ENCODE measurements at regions not wholly inside any gene's neighbourhood (a gene's known extent, or its start where the extent isn't known, plus 50 kb on each side); places are given as distances from the start of the nearest gene placed in this dataset.

DNA sequence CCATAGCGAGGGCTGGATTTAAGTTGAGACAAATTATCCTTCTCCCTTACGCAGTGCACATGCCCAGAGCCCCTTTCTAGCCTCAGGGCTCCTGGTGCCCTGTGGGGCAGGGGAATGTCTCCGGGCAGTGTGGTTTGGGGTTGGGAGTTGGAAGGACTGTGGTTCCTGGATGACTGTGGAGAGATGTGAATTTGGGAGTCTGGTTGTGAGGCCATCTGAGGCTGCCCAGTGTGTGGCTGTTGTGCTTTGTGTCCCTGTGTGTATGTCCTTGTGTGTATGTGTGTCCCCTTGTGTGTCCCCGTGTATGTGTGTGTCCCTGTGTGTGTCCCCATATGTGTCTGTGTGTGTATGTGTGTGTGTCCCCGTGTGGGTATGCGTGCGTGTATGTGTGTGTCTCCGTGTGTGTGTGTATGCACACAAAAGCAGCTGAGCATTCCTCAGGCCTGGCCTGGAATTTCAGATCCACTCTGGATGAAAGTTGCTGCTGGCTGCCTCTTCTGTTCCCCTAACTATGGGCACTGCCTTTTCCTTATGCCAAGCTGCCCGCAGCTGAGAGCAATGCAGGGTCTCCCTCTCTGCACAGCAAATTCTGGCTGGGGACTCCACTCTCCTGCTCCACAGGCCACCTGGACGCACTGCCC lies 65.4 kb downstream of the UBIAD1 start:
- H4K20me1 ChIP-seq (ENCODE audit: control insufficient read depth, extremely low read depth, insufficient read depth, low read length): no peaks in the 10 kb centered on the region
- H3K9me1 ChIP-seq (ENCODE audit: control insufficient read depth, extremely low read depth, insufficient read depth, low read length): no peaks in the 10 kb centered on the region
- TF ChIP-seq, protein P1, sequence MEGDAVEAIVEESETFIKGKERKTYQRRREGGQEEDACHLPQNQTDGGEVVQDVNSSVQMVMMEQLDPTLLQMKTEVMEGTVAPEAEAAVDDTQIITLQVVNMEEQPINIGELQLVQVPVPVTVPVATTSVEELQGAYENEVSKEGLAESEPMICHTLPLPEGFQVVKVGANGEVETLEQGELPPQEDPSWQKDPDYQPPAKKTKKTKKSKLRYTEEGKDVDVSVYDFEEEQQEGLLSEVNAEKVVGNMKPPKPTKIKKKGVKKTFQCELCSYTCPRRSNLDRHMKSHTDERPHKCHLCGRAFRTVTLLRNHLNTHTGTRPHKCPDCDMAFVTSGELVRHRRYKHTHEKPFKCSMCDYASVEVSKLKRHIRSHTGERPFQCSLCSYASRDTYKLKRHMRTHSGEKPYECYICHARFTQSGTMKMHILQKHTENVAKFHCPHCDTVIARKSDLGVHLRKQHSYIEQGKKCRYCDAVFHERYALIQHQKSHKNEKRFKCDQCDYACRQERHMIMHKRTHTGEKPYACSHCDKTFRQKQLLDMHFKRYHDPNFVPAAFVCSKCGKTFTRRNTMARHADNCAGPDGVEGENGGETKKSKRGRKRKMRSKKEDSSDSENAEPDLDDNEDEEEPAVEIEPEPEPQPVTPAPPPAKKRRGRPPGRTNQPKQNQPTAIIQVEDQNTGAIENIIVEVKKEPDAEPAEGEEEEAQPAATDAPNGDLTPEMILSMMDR (optimal IDR thresholded peaks at IDR 0.05 in 1 of 3, IDR thresholded peaks at IDR 0.05 in 1 of 3, conservative IDR thresholded peaks at IDR 0.05 in 1 of 3; ENCODE audit: extremely low read depth in 1 of 3, insufficient read depth in 2 of 3, low read length in 3 of 3): no peak
- TF ChIP-seq EZH2 (IDR thresholded peaks at IDR 0.05; ENCODE audit: low read length): no peak
- no peak overlapping the region for H3K9ac ChIP-seq (ENCODE audit: control insufficient read depth, extremely low read depth, insufficient read depth, low read length)
- dilution Hi-C loops (cut with MboI; ENCODE audit: extremely low pct_ligation_motif_present, low sequenced_read_pairs): no loop called here
- no peak overlapping the region for H3K4me2 ChIP-seq (ENCODE audit: control insufficient read depth, extremely low read depth, insufficient read depth, low read depth, low read length)
- no peak overlapping the region for H2AFZ ChIP-seq (ENCODE audit: control insufficient read depth, low read length)
- H3K79me2 ChIP-seq (ENCODE audit: control insufficient read depth, insufficient read depth, low read length): no peaks in the 10 kb centered on the region
- H3K27me3 ChIP-seq (ENCODE audit: control insufficient read depth, extremely low read depth, insufficient read depth, low read length): peaks cover 24% of the 10 kb centered on the region
- no peaks in the 10 kb centered on the region for H3K36me3 ChIP-seq (ENCODE audit: control insufficient read depth in 2 of 2, extremely low read depth in 1 of 2, insufficient read depth in 2 of 2, low read length in 2 of 2)
- H3K9me3 ChIP-seq (ENCODE audit: control insufficient read depth, low read depth, low read length): no peaks in the 10 kb centered on the region
- H3K27ac ChIP-seq (ENCODE audit: control insufficient read depth, insufficient read depth, low read length): no peak overlapping the region
- H3K4me3 ChIP-seq (ENCODE audit: control insufficient read depth in 2 of 3, extremely low read depth in 1 of 3, insufficient read depth in 2 of 3, low read depth in 1 of 3, low read length in 3 of 3): no peak overlapping the region
- H3K4me1 ChIP-seq (ENCODE audit: control insufficient read depth, extremely low read depth, insufficient read depth, low read length): peaks cover 17% of the 10 kb centered on the region
- FAIRE-seq (no peak), DNase-seq (ENCODE audit: low read depth, low spot score) (no peak)

- DNase-seq (ENCODE audit: low read depth, low spot score): no peak
- Histone ChIP-seq H3K4me2 (ENCODE audit: control insufficient read depth, extremely low read depth, insufficient read depth, low read depth, low read length) (peak overlapping the region; percentile 20), H3K36me3 (ENCODE audit: control insufficient read depth in 2 of 2, extremely low read depth in 1 of 2, insufficient read depth in 2 of 2, low read length in 2 of 2) (no peaks in the 10 kb centered on the region), H3K4me3 (ENCODE audit: control insufficient read depth in 2 of 3, extremely low read depth in 1 of 3, insufficient read depth in 2 of 3, low read depth in 1 of 3, low read length in 3 of 3) (no peak overlapping the region), H3K4me1 (ENCODE audit: control insufficient read depth, extremely low read depth, insufficient read depth, low read length) (peaks cover 17% of the 10 kb centered on the region), H2AFZ (ENCODE audit: control insufficient read depth, low read length) (no peak overlapping the region), H3K9me1 (ENCODE audit: control insufficient read depth, extremely low read depth, insufficient read depth, low read length) (no peaks in the 10 kb centered on the region), H3K79me2 (ENCODE audit: control insufficient read depth, insufficient read depth, low read length) (no peaks in the 10 kb centered on the region), H3K9ac (ENCODE audit: control insufficient read depth, extremely low read depth, insufficient read depth, low read length) (no peak overlapping the region), H3K27ac (ENCODE audit: control insufficient read depth, insufficient read depth, low read length) (no peak overlapping the region), H3K9me3 (ENCODE audit: control insufficient read depth, low read depth, low read length) (no peaks in the 10 kb centered on the region), H4K20me1 (ENCODE audit: control insufficient read depth, extremely low read depth, insufficient read depth, low read length) (no peaks in the 10 kb centered on the region), H3K27me3 (ENCODE audit: control insufficient read depth, extremely low read depth, insufficient read depth, low read length) (peaks cover 24% of the 10 kb centered on the region)
- TF ChIP-seq, protein P1 (optimal IDR thresholded peaks at IDR 0.05 in 1 of 3, IDR thresholded peaks at IDR 0.05 in 1 of 3, conservative IDR thresholded peaks at IDR 0.05 in 1 of 3; ENCODE audit: extremely low read depth in 1 of 3, insufficient read depth in 2 of 3, low read length in 3 of 3): no peak
- no peak for TF ChIP-seq EZH2 (IDR thresholded peaks at IDR 0.05; ENCODE audit: low read length)
- dilution Hi-C loops (cut with MboI; ENCODE audit: extremely low pct_ligation_motif_present, low sequenced_read_pairs): no loop called here
- FAIRE-seq: no peak
Measured at GRCh38 chr1:11339346-11340232, 66.6 kb downstream of the UBIAD1 start.
